ENCODE measurements at regions not wholly inside any gene's neighbourhood (a gene's known extent, or its start where the extent isn't known, plus 50 kb on each side); places are given as distances from the start of the nearest gene placed in this dataset.

DNA sequence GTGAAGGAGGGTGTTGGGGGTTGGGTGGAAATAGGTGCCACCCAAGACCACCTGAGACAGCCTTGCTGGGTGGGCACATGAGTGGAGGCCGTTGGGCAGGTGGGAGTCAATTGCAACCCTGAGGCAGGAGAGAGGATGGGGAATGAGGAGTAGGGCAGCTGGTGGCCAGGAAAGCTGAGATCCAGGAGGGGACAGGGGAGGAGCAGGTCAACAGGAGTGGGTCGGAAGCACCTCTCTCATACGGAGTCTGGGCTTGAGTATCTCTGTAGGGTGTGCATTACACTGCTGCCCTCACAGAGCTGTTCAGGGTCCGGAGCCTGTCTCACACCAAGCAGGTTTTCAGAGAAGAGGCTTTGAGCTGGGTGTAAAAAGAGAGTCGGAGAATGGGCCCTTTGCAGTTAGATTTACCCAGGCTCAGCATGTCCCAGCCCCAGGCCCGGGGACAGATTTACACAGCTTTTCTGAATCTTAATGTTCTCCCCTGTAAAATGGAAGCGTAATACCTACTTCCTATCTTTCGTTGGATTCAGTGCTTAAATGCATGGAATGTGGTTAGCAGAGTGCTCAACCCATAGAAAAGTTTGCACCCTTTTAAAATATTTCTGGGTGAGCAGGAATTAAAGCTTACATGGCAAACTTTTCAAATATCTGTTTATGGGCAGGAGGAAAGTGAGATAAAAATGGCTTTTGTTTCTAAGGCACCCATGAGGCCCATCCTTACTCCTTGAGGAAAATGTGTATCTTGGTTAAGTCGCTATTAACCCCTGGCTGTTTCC is 144.0 kb upstream of the MYCN start:
- no peak for DNase-seq

DNA sequence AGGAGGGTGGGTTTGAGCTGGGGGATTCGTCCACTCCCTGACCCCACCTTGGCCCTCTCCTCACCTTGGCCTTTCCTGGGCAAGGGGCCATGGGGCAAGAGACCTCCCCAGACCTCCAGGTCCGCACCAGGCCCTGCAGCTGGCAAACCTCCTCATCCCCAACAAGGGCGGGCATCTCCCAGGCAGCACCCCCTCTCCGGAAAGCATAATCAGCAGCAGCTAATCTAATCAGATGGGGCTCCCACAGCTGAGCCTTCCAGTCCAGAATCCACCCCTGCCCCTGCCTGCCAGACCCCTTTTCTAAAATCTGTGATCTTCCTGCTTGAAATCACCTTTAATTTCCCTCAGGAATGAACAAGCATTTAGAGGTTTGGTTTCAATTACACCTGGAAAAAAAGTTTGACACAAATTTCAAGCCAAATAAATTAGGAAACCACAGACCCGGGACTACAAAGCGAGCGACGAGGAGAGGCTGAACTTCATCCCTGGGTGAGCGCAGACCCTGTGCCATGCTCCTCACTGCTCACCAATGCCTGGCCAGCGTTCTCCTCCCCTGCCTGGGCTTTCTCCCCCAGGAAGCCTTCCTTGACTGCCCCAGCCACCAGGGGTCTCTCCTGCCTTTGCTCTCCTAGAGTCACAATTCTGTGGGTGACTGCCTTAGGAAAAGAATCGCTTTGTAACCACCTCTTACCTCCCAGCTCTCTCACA is 143.0 kb upstream of the MYCN start:
- DNase-seq, result no peak

DNA sequence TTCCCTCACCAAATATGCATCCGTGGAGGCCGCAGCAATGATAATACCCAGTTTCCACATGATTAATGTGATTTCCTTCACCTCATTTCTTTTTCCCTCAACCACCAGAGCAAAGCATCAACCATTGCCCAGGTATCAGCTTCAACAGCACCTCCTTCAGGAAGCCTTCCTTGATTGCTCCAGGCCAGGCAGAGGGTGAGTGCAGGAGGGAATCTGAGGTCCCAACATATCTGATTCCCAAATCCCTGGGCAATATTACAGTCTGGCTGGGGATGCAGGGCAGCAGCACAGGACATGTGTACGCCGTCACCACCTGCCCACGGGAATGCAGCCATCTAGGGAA is 142.4 kb upstream of the MYCN start:
- DNase-seq, result no peak

DNA sequence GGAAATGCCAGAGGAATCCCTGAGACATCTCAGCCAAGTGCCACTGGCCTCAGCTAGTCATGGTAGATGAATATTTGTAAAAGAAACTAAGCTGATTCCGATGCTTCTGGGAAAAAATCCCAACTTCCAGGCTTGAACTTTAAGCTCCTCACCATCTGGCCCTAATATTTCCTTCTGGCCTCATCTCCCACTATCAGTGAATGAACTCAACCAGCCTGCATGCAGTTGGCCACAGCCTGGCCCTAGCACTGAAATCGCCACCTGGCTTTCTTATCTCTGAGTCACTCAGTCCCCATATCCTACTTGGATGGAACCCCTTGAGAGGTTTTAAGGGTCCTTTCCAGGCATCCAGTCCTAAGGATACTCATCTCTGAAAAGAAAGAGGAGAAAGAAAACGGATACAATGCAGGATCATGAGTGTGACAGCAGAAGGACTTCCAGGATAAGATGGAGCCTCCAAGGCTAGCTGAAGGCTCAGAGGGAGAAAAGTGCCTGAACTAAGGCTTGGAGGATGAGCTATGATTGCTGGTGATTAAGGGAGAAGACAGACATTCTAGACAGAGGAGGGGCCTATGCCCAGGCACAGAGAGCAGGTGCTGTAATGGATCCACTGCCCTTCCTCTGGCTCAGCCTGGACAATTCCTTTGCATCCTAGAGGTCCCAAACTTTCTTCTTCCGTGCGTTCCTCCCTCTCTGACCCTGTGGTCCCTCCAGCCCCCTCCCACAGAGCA is 141.5 kb upstream of the MYCN start:
- DNase-seq, result no peak

DNA sequence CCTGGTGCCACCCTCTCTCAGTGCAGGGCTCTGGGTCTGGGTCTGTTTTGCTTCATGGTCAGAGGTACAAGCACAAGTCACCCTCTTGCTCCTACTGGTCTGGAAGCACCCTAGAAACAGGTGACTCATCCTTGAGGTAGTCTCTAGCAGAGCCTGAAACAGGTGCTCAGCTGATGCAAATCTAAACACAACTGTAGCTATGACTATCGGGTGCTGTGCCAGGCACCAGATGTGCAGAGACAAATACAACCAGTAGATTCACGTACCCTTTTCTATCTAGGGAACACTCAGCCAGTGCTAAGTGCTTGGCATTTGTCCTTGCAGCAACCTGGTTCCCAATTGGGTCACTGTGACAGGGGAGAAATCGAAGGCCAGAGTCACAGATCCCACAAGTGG is 140.9 kb upstream of the MYCN start:
- no peak for DNase-seq

DNA sequence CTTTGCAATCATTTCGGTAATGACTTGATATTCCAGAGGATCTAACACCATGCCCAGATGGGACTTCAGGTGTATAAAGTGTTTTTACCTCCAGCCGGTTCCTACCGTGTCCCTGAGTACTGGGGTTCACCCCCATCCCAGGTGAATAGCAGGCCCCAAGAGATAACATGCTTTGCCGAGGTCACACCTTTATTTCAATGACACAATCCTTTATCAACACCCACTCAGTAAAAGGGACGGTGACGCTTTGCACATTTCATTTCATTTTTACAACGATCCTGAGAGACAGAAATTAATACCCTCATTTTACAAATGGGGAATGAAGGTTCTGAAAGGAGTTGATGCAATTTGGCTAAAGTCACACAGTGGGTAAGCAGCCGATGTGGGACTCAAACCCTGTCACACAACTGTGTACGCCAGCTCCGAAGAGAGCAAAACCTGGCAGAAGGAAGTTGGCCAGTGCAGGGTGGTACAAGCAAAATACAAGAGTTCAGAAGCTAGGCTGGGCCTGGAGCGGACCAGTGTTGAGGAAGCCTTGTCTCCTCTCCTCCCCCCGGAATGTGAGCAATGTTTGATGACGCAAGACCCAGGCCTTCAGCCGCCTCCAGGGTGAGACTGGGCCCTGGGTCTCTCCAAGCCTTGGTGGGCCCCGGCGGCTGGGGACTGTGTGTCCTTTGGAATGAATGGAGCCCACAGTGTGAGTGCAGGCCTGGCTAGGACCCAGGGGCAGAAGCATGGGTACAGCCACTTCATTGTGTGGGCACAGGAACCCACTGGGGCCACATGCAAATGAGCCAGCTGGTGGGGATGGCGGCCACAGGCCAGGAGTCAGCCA is 139.6 kb upstream of the MYCN start:
- DNase-seq, result no peak

DNA sequence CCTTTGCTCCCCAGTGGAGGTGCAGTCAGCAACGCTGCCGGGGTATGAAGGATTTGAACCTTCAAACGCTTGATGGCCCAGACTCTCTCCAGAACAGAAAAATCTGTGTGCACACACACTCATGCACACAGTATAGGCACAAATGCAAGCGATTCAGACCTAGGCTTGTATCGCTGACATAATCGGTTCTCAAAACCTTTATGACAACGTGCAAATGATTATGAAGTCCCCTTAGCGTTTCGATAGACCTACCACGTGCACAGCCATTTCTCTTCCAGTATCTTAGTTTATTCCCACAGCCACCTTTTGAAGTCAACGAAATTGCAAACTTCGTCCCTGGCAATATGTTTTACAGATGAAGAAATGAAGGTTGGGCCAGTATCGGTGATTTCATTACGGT is 138.9 kb upstream of the MYCN start:
- DNase-seq, result no peak

DNA sequence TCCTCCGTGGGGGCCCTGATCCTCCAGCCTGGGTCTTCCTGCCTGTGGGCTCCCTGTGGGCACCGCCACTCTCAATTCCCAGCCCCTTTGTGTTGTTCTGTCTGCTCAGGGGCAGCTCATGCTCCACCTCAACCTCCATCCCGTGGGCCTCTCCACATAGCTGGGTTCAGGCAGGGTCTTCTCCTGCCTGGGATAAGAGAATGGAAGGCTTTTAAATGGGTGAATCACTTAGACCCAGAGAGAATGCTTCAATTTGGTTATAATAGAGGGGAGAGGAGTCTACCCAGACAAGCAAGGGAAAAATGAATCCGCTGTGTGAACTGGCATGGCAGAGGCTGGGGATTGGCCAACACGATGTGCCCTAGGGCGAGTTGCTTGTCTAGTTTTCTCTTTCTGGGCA is 138.4 kb upstream of the MYCN start:
- DNase-seq, result no peak

DNA sequence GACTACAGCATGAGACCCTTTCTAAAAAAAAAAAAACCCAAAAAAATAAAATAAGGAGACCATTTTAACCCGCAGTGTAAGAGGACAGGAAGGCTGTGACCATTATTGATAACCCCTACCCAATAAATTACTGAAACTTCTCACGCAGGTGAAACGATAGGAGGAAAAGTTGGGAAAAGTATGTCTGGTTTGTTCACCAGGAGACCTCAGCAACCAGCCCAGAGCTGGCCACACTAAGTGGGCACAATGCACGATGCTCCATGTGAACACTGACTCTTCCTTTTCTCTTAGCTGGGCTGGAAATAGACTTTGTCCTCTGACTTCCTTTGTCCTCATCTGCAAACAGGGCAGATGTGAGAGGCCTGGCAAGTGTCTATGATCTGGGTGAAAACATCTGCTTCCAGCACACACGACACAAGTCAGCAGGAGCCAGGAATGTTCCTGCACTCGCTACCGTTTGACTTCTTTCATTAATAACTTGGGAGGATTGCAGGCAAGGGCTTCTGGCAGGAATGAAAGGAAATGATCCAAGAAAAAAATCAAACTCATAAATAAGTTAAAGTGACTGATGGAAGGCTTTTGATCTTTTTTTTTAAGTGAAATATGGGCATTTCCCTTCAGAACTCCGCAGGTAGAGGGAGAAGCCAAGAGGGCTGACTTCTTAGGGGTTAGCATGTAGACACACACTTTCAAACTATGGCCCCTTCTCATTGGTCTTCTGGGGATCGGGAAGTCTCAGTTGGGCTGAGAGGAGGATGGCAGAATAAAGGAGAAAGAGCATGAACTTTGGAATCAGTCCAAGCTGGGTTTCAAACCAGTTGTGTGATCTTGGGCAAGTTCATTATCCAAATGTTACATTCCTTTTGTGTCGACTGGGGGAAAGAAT is 137.4 kb upstream of the MYCN start:
- DNase-seq, result no peak

DNA sequence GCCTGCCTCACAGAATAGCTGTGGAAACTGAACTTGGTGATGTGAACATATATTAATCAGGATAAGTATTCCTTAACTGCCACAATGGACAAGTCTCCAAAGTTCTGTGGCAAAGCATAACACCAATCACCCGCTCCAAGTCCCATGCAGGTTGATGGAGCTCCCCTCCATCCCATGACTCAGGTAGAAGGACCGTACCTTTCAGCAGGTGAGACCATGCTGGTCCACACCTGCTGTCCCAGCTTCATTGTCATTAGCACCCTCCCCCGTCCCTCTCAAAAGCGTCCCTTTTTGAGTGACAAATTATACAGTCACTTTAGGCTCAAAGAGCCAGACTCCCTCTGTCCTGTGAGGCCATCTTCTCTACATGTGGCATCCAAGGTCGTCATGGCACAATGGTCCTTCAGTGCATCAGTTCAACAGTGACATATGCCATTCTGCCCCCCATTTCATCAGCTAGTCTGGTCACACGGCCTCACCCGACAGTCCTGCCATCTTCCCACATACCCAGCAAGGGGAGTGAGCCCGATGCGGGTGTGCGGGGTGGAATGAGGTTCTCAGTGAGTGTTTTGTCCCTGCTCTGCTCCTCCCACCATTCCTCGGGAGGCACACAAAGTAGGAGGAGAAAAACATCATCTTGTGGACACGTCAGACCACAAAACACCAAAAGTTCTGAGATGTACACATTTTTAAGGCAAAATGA is 136.7 kb upstream of the MYCN start:
- DNase-seq, result no peak

DNA sequence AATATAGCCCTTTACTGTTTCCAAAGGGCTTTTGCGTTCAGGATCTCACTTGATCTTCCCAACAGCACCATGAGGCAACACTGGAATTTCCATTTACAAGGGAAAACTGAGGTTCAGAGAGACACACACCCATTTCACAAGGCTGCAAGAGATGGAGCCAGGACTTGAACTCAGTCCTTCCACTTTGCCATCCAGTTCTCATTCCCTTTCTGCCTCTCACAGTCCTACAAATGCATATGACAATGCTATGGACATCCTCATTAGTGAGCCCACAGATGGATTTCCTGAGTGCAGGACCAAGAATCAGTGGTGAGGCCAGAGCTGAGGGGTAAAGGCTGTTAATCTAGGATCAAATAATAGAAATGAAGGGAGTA is 136.1 kb upstream of the MYCN start:
- no peak for DNase-seq

DNA sequence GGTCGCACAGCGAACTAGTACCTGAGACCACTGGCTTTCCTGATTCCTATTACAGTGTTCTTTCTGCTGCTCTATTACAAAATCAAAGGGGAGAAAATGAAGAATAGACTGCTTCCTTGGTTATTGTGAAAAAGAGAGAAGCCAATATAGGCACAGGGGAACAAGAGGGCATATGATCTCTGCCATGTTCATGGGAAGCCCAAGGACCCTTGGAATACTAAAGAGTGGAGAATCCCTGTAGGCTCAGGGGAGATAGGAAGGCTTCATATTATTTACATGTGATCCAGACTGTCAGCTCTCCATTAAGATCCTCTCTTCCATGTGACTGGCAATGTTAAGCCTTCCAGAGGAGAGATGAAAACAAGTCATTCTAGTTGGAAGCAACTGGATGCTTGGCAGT is 135.7 kb upstream of the MYCN start:
- DNase-seq, result no peak

DNA sequence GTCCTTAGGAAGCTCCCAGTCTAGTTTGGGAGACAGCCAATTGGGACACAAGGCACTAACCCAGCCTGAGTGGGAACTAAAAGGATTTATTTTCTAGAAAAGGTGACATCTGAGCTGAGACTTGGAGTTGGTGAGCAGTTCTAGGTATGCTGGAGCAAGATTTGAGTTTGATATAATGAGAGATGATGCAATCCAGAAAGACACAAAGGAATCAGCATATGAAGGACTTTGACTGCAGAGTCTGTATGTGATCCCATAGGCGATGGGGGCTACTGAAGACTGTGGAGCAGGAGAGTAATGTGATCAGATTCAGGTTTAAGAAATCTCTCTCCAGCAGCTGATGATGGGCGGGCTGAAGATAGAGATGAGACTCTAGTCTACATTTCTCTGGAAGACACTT is 135.1 kb upstream of the MYCN start:
- DNase-seq, result no peak

DNA sequence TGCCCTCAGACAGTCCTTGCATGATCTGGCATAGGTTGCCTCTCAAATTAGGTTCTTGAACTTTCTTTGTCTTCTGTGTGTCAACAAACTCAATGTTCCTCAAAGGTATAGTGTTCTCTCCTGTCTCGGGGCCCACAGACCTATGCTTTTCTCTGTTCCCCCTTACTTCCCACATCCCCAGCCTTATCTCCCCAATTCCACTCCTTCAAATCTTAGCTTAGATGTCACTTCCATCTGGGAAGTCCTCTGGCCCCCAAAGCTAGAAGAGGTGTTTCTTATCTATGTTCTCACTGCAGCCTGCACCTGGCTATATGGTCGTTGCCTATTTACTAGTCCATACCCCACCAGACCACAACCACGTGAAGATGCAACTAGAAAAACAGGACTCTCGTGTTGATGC is 134.6 kb upstream of the MYCN start:
- no peak for DNase-seq

DNA sequence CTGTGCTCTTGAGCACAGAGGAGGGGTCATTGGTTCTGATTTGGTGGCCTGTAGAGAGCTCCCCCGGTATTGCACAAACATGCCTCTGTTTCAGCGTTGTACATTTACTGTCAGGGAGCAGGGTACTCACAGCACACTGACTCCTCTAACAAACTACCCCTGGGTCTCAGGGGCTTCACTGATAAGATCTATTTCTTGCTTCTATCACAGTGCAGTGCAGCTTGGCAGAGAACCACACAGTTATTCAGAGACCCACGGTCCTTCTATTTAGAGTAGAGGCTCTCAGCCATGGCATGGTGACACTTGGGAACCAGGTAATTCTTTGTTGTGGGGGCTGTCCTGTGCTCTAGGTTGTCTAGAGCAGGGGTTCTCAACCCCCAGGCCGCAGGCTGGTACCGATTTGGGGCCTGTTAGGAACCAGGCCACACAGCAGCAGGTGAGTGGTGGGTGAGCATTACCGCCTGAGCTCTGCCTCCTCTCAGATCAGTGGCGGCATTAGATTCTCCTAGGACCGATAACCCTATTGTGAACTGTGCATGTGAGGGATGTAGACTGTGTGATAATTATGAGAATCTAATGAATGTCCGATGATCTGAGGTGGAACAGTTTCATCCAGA is 133.4 kb upstream of the MYCN start:
- no peak for DNase-seq

DNA sequence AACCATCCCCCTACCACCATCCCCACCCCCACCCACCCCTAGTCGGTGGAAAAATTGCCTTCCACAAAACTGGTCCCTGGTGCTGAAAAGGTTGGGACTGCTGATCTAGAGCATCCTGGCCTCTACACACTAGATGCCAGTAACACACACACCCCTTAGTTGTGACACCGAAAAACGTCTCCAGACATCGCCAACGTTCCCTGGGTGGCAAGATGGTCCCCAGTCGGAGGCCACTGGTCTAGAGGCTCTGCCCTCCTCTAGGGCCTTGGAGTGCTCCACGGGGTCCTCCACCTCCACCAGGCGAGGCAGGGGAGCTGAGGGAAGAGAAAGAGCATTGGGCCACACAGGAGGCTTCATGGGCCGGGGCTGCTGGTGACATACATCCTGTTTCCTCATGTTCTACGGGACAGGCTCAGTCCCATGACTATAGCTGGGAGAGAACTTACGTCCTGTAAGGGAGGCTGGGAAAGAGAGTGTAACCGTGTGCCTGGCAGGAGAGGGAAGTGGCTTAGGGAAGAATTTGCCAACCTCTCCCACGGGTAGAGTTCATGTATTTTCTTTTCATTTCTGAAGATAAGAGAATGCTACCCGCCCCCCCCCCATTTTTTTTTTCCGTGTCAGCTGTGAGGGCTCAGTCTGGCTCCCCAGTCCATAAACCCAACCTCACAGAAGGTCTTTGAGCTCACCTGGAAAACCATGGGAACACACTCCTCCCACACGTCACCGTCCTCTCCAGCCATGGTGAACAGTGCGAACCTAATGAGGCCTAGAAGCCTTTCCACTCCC is 132.7 kb upstream of the MYCN start:
- DNase-seq, result no peak

DNA sequence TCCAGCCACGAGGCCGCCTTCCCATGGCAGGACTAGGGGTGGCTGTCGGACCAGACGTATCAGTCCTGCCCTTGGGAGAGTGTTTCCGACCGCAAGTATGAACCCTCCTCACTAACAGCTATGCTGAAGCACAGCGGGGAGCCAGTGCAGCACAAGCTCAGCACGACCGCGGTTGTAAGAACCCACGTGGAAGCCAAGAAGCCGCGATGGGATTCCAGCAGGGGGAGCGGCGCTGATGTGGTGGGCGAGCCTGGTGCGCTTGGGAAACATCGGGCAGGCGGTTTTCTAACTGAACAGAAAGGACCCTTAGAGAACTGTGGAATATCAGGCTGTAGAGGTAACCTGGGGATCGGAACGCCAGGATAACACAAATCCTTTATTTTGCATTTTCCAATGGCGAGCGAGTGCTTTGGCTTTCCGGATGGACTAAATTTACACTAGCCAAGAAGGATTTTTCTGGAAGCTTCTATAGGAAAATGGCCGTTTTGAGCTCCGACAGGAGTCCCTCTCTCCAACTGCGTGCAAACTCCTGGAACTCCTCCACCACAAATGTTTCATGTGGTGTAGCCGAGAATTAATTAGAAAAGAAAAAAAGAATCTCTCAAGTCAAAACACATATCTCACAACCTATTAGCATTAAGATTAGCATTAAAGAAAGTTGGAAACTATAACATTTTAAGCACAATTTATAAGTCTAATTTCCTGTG is 132.0 kb upstream of the MYCN start:
- no peak for DNase-seq

DNA sequence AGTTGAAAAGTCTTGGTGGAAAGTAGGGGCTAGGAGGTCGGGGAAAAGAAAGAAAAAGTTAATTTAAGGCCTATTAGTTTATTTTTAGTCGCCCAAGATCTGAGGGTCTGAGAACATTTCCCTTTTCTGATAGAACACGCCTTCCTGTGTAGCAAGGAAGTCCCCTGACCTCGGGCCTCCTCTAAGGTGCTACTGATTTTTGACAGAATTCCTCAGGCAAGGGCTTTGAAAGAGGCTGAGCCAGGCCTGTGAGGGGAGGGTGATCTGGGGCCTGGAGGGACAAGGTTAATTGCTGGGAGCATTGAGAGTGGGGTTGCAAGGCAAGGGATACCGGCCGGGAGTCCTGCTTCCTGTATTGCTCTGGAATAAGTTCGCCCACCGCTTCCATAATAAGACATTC is 131.4 kb upstream of the MYCN start:
- no peak for DNase-seq

DNA sequence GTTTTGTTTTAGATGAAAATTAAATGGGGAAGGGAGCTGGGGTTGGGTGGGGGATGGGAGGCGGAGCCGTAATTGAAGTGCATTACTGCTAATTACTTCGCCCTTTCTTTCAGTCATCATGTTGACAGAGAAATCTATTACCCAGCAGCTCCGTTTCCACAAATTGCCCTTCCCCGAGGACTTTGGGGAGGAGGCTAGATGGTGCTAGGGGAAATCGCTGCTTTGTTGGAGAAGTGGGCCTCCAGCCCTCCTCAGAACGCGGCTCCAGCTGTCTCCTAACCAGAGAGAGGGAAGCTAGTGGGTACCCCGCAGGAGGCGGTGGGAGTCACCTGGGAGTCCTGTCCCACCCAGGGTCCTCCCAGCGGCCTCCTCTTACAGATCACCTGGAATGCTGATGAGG is 130.9 kb upstream of the MYCN start:
- DNase-seq, result no peak

Data from NCI-H2171 treated with DMSO at 0.1 percent for 48 hours (cell line).